ENCODE measurements at regions not wholly inside any gene's neighbourhood (a gene's known extent, or its start where the extent isn't known, plus 50 kb on each side); places are given as distances from the start of the nearest gene placed in this dataset.

GRCh38 chr5:1963941-1964451 is 81.3 kb upstream of the IRX4 start:
- Mint-ChIP-seq H3K27ac (no peak overlapping the region), H3K36me3 (no peaks in the 10 kb centered on the region), H3K4me3 (no peak overlapping the region), H3K4me1 (peaks cover 14% of the 10 kb centered on the region), H3K9me3 (no peaks in the 10 kb centered on the region), H3K27me3 (ENCODE audit: insufficient read depth, low read depth) (no peaks in the 10 kb centered on the region)
- H4K20me1 ChIP-seq (ENCODE audit: low read depth), result no peaks in the 10 kb centered on the region
- H3K4me1 ChIP-seq, result peaks cover 15% of the 10 kb centered on the region
- no peak overlapping the region for H3K4me2 ChIP-seq
- no peaks in the 10 kb centered on the region for H3K27me3 ChIP-seq
- no peaks in the 10 kb centered on the region for H3K79me2 ChIP-seq (ENCODE audit: low read depth)
- TF ChIP-seq CTCF (IDR thresholded peaks at IDR 0.05) (no peak), EZH2 (IDR thresholded peaks at IDR 0.05) (no peak), EZH2phosphoT487 (IDR thresholded peaks at IDR 0.05) (no peak)
- H3K9me3 ChIP-seq (ENCODE audit: low read depth), result no peaks in the 10 kb centered on the region
- no peak for DNase-seq (ENCODE audit: low spot score)
- no peaks in the 10 kb centered on the region for H3F3A ChIP-seq (ENCODE audit: low read depth)
- H3K9ac ChIP-seq, result no peak overlapping the region
- H3K4me3 ChIP-seq, result no peak overlapping the region
- no peak overlapping the region for H3K27ac ChIP-seq
- H3K36me3 ChIP-seq, result no peaks in the 10 kb centered on the region
- no peak overlapping the region for H2AFZ ChIP-seq (replicated peaks)

GRCh38 chr5:1963358-1963757 is 80.6 kb upstream of the IRX4 start:
- Histone ChIP-seq H3K9me3 (ENCODE audit: low read depth) (no peaks in the 10 kb centered on the region), H4K20me1 (ENCODE audit: low read depth) (no peaks in the 10 kb centered on the region), H3F3A (ENCODE audit: low read depth) (no peaks in the 10 kb centered on the region), H3K4me3 (no peak overlapping the region), H2AFZ (replicated peaks) (no peak overlapping the region), H3K27ac (no peak overlapping the region), H3K4me2 (no peak overlapping the region), H3K79me2 (ENCODE audit: low read depth) (no peaks in the 10 kb centered on the region), H3K9ac (no peak overlapping the region), H3K27me3 (no peaks in the 10 kb centered on the region), H3K4me1 (peaks cover 15% of the 10 kb centered on the region), H3K36me3 (no peaks in the 10 kb centered on the region)
- Mint-ChIP-seq H3K27me3 (ENCODE audit: insufficient read depth, low read depth) (no peaks in the 10 kb centered on the region), H3K36me3 (no peaks in the 10 kb centered on the region), H3K4me3 (no peak overlapping the region), H3K27ac (no peak overlapping the region), H3K9me3 (no peaks in the 10 kb centered on the region), H3K4me1 (peaks cover 14% of the 10 kb centered on the region)
- TF ChIP-seq CTCF (IDR thresholded peaks at IDR 0.05) (no peak), EZH2phosphoT487 (IDR thresholded peaks at IDR 0.05) (no peak), EZH2 (IDR thresholded peaks at IDR 0.05) (no peak)
- DNase-seq (ENCODE audit: low spot score), result no peak

GRCh38 chr5:1962619-1963355 is 80.1 kb upstream of the IRX4 start:
- H3K27me3 Mint-ChIP-seq (ENCODE audit: insufficient read depth, low read depth), result no peaks in the 10 kb centered on the region
- no peak for DNase-seq (ENCODE audit: low spot score)
- no peaks in the 10 kb centered on the region for H3K36me3 ChIP-seq
- no peaks in the 10 kb centered on the region for H4K20me1 ChIP-seq (ENCODE audit: low read depth)
- no peaks in the 10 kb centered on the region for H3K27me3 ChIP-seq
- H3K4me3 ChIP-seq, result no peak overlapping the region
- no peaks in the 10 kb centered on the region for H3K9me3 Mint-ChIP-seq
- H3K4me2 ChIP-seq, result no peak overlapping the region
- no peaks in the 10 kb centered on the region for H3K79me2 ChIP-seq (ENCODE audit: low read depth)
- H3K4me3 Mint-ChIP-seq, result no peak overlapping the region
- no peak overlapping the region for H3K9ac ChIP-seq
- H3K4me1 ChIP-seq, result peaks cover 15% of the 10 kb centered on the region
- no peaks in the 10 kb centered on the region for H3K9me3 ChIP-seq (ENCODE audit: low read depth)
- peaks cover 14% of the 10 kb centered on the region for H3K4me1 Mint-ChIP-seq
- no peak overlapping the region for H3K27ac ChIP-seq
- no peak overlapping the region for H2AFZ ChIP-seq (replicated peaks)
- peak overlapping the region; percentile 20 for H3K27ac Mint-ChIP-seq
- TF ChIP-seq EZH2phosphoT487 (IDR thresholded peaks at IDR 0.05), result no peak
- TF ChIP-seq CTCF (IDR thresholded peaks at IDR 0.05), result no peak
- TF ChIP-seq EZH2 (IDR thresholded peaks at IDR 0.05), result no peak
- no peaks in the 10 kb centered on the region for H3K36me3 Mint-ChIP-seq
- no peaks in the 10 kb centered on the region for H3F3A ChIP-seq (ENCODE audit: low read depth)

All from neural progenitor cell (in vitro differentiated cells).